H1 (cell line): ENCODE measurements at regions not wholly inside any gene's neighbourhood (a gene's known extent, or its start where the extent isn't known, plus 50 kb on each side); places are given as distances from the start of the nearest gene placed in this dataset.

Source experiments
- ASH2L ChIP-seq: fragments of 200-600, 300-600 bp; sonication (generic); IDR thresholded peaks from one replicate; pipeline ENCODE4 v1.7.1; 2017; ENCODE audit warnings: low read length
- ATF2 ChIP-seq: IDR thresholded peaks from 2 replicates; pipeline ENCODE4 v1.6.1; 2012; ENCODE audit warnings: low read length, inconsistent platforms
- CTCF ChIP-seq, 3 experiments: IDR thresholded peaks; 1 replicate in 2 of 3; 2 replicates in 1 of 3; pipeline versions ENCODE4 v1.5.1 to v1.6.1; 2011; ENCODE audit warnings: low read length in 3 of 3, mild to moderate bottlenecking in 3 of 3, inconsistent platforms in 2 of 3, low read depth in 1 of 3, moderate library complexity in 1 of 3; ENCODE audit not compliant: insufficient read depth in 1 of 3; ENCODE audit errors: control extremely low read depth in 1 of 3
- TBP ChIP-seq: IDR thresholded peaks from 2 replicates; pipeline ENCODE4 v1.6.1; 2011; ENCODE audit warnings: low read depth, low read length, improper control_type of control experiment

- no peak for TF ChIP-seq ATF2
- no peak for TF ChIP-seq ASH2L
- no peak for TF ChIP-seq TBP
- no peak for TF ChIP-seq CTCF (IDR thresholded peaks at IDR 0.05; ENCODE audit: control extremely low read depth in 1 of 3, insufficient read depth in 1 of 3, low read depth in 1 of 3, low read length in 3 of 3)
These were observed 186.6 kb downstream of the RAD51AP2 start (continued) for GRCh38 chr2:17331636-17332035.
